ENCODE measurements at regions not wholly inside any gene's neighbourhood (a gene's known extent, or its start where the extent isn't known, plus 50 kb on each side); places are given as distances from the start of the nearest gene placed in this dataset.

- no peak for TF ChIP-seq EZH2 (IDR thresholded peaks at IDR 0.05; ENCODE audit: borderline replicate concordance, insufficient read depth, low read depth, low read length, poor library complexity, severe bottlenecking)
- TF ChIP-seq, protein P1, sequence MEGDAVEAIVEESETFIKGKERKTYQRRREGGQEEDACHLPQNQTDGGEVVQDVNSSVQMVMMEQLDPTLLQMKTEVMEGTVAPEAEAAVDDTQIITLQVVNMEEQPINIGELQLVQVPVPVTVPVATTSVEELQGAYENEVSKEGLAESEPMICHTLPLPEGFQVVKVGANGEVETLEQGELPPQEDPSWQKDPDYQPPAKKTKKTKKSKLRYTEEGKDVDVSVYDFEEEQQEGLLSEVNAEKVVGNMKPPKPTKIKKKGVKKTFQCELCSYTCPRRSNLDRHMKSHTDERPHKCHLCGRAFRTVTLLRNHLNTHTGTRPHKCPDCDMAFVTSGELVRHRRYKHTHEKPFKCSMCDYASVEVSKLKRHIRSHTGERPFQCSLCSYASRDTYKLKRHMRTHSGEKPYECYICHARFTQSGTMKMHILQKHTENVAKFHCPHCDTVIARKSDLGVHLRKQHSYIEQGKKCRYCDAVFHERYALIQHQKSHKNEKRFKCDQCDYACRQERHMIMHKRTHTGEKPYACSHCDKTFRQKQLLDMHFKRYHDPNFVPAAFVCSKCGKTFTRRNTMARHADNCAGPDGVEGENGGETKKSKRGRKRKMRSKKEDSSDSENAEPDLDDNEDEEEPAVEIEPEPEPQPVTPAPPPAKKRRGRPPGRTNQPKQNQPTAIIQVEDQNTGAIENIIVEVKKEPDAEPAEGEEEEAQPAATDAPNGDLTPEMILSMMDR (IDR thresholded peaks at IDR 0.05), result no peak
Observed at GRCh38 chr17:34169496-34169895, 85.6 kb upstream of the CCL2 start.
